ENCODE measurements at regions not wholly inside any gene's neighbourhood (a gene's known extent, or its start where the extent isn't known, plus 50 kb on each side); places are given as distances from the start of the nearest gene placed in this dataset.
A peak's percentile ranks its signal among the peaks of the same experiment; 100 is the strongest.

DNA sequence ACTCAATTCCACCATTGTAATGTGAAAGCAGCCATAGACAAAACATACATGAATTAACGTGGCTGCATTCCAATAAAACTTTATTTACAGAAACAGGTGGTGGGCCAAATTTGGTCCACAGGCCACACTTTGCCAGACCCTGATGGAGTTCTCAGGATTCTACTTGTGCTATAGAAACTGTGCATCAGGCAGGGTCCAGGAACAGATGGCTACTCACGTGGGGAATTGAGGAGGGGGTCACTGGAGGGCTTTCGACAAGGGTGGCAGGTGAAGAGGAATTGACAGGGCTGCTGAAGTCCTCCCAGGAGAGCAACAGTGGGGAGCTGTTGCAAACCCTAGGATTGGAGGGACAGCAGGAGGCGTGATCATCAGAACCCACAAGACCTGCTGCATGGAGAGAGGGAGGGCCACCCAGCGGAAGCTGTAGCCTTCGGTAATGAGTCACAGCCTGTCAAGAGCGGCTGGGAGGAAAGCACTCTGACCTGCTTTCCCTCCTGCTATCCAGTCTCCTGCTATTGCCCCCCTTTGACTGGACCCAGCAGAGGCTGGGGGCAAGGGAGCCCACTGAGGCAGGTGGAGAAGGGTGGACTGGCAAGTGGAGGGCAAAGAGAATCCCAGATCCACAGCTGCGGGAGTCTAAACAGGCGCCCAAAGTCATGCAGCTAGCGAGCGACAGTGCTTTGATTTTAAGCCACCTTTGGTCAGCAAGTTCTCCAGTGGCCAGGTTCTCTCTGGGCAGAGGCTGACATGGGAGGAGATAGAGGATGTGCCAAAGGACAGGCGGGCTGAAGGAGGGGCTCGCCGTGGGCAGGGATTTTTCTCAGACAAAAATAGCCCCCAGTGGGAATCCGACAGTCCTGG lies 138.3 kb upstream of the SMIM23 start:
- DNase-seq (peak; percentile 79), ATAC-seq (ENCODE audit: low read depth) (peak; percentile 94)
- no CpG with 5 or more reads among the region's 15 CpGs for WGBS, 2 experiments (ENCODE audit: extremely low coverage in 2 of 2, insufficient read length in 1 of 2)
- H3K9ac ChIP-seq (ENCODE audit: low read depth, low read length) = no peak overlapping the region
- no peak overlapping the region for H2BK20ac ChIP-seq (ENCODE audit: low read depth, low read length)
- no peak overlapping the region; the same call in 1 of the 2 replicates for H3K4ac ChIP-seq (ENCODE audit: low read depth, low read length)
- no peak overlapping the region for H2BK15ac ChIP-seq (ENCODE audit: low read depth, low read length)
- H2BK120ac ChIP-seq (ENCODE audit: low read depth, low read length) = no peak overlapping the region
- no TSS peak for BruUV-seq (replicated peaks)
- intact Hi-C loops (cut with micrococcal nuclease) (no loop called here), in situ Hi-C loops (cut with MboI; ENCODE audit: low sequenced_read_pairs) (no loop called here), dilution Hi-C loops (cut with HindIII; ENCODE audit: low sequenced_read_pairs, unreplicated experiment) (no loop called here)
- ChIA-PET CTCF (interaction anchor here (1.0 to 1.6 kb wide), 2 partner anchors 10 to 146 kb away, joined by 3 to 4 read pairs; no protein-coding TSS in a partner anchor), POLR2A (ENCODE audit: unreplicated experiment) (interaction anchor here (0.5 kb wide), 1 partner anchor 37 kb away, joined by 5 read pairs; no protein-coding TSS in a partner anchor)
- H3K36me3 ChIP-seq (ENCODE audit: control insufficient read depth, insufficient read depth, low read length) = no peaks in the 10 kb centered on the region
- no peaks in the 10 kb centered on the region; the same call in 1 of the 2 replicates for H3K9me1 ChIP-seq (ENCODE audit: insufficient read depth, low read length)
- H2BK5ac ChIP-seq (ENCODE audit: low read depth, low read length, poor library complexity, severe bottlenecking) = no peak overlapping the region
- H3K4me1 ChIP-seq (ENCODE audit: control insufficient read depth, insufficient read depth, low read length) = peaks cover 4% of the 10 kb centered on the region; the same call in 1 of the 2 replicates
- H3K23ac ChIP-seq (ENCODE audit: low read depth, low read length) = no peak overlapping the region
- peak overlapping the region; percentile 81 for H2AFZ ChIP-seq (replicated peaks; ENCODE audit: low read length, poor library complexity)
- no peaks in the 10 kb centered on the region for H3K79me1 ChIP-seq (ENCODE audit: low read depth in 1 of 2, low read length in 2 of 2)
- H3K14ac ChIP-seq (replicated peaks; ENCODE audit: low read depth, low read length) = no peak overlapping the region
- peak overlapping the region; percentile 2 for H2AK9ac ChIP-seq (replicated peaks; ENCODE audit: low read depth, low read length, poor library complexity)
- H3K27me3 ChIP-seq (ENCODE audit: control insufficient read depth, insufficient read depth, low read length) = peaks cover 4% of the 10 kb centered on the region; the same call in 1 of the 2 replicates
- H3K4me2 ChIP-seq (ENCODE audit: low read depth, low read length) = no peak overlapping the region
- H3K56ac ChIP-seq (ENCODE audit: extremely low read depth, insufficient read depth, low read length) = no peak overlapping the region
- H2AK5ac ChIP-seq (ENCODE audit: low read depth, low read length) = no peak overlapping the region
- H3K9me3 ChIP-seq (ENCODE audit: control insufficient read depth, insufficient read depth, low read length) = no peaks in the 10 kb centered on the region
- H4K20me1 ChIP-seq (ENCODE audit: insufficient read depth, low read length) = no peaks in the 10 kb centered on the region
- no peak overlapping the region for H4K5ac ChIP-seq (ENCODE audit: low read depth, low read length)
- TF ChIP-seq, protein P1, sequence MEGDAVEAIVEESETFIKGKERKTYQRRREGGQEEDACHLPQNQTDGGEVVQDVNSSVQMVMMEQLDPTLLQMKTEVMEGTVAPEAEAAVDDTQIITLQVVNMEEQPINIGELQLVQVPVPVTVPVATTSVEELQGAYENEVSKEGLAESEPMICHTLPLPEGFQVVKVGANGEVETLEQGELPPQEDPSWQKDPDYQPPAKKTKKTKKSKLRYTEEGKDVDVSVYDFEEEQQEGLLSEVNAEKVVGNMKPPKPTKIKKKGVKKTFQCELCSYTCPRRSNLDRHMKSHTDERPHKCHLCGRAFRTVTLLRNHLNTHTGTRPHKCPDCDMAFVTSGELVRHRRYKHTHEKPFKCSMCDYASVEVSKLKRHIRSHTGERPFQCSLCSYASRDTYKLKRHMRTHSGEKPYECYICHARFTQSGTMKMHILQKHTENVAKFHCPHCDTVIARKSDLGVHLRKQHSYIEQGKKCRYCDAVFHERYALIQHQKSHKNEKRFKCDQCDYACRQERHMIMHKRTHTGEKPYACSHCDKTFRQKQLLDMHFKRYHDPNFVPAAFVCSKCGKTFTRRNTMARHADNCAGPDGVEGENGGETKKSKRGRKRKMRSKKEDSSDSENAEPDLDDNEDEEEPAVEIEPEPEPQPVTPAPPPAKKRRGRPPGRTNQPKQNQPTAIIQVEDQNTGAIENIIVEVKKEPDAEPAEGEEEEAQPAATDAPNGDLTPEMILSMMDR (conservative IDR thresholded peaks at IDR 0.05; ENCODE audit: low read depth, low read length) = 0 out of 2 replicates have a peak, but pooled peaks have one; percentile 18
- TF ChIP-seq MAZ (IDR thresholded peaks at IDR 0.05; ENCODE audit: borderline replicate concordance, low read depth, low read length) (0 out of 2 replicates have a peak, but pooled peaks have one; percentile 33), RAD21 (IDR thresholded peaks at IDR 0.05; ENCODE audit: low read length) (peak; percentile 12; the same call in 1 of the 2 replicates), FOS (IDR thresholded peaks at IDR 0.05; ENCODE audit: low read depth, low read length) (peak; percentile 48; the same call in 1 of the 2 replicates), CHD1 (IDR thresholded peaks at IDR 0.05; ENCODE audit: low read depth, low read length) (no peak)
- H3K18ac ChIP-seq (ENCODE audit: low read depth, low read length) = no peak overlapping the region
- H3K4me3 ChIP-seq (ENCODE audit: insufficient read depth, low read depth, low read length) = no peak overlapping the region
- H4K8ac ChIP-seq (ENCODE audit: low read depth in 2 of 2, low read length in 2 of 2) = peak overlapping the region in 1 of 2 experiments; percentile 29; a peak in 1 of 4 replicates
- H4K91ac ChIP-seq (ENCODE audit: insufficient read depth, low read depth, low read length) = no peak overlapping the region
- no peak overlapping the region for H3K27ac ChIP-seq (ENCODE audit: insufficient read depth, low read length)
